Tibial nerve (tissue), 4 donors: ENCODE measurements at regions not wholly inside any gene's neighbourhood (a gene's known extent, or its start where the extent isn't known, plus 50 kb on each side); places are given as distances from the start of the nearest gene placed in this dataset.

Experiments
- EP300 ChIP-seq, 2 donors: sonication (generic); formaldehyde crosslinking; IDR thresholded peaks; one replicate each; pipeline ENCODE4 v1.6.1; 2017; ENCODE audit warnings: antibody characterized with exemption in 2 of 2, mild to moderate bottlenecking in 1 of 2
- POLR2A ChIP-seq, 2 donors: fragments of 450-650 bp; IDR thresholded peaks; one replicate each; pipeline ENCODE4 v1.6.1; 2017; ENCODE audit warnings: antibody characterized with exemption in 2 of 2, mild to moderate bottlenecking in 2 of 2, moderate library complexity in 2 of 2
- TF ChIP-seq, protein P1 (sequence below), 5 experiments: fragments of 200-600 bp in 3 of 5; fragments of 450-650 bp in 2 of 5; sonication (generic) in 3 of 5; IDR thresholded peaks; one replicate each; pipeline ENCODE4 v1.5.1; 2016 to 2019; ENCODE audit warnings: antibody characterized with exemption in 5 of 5, mild to moderate bottlenecking in 3 of 5, moderate library complexity in 2 of 5

DNA sequence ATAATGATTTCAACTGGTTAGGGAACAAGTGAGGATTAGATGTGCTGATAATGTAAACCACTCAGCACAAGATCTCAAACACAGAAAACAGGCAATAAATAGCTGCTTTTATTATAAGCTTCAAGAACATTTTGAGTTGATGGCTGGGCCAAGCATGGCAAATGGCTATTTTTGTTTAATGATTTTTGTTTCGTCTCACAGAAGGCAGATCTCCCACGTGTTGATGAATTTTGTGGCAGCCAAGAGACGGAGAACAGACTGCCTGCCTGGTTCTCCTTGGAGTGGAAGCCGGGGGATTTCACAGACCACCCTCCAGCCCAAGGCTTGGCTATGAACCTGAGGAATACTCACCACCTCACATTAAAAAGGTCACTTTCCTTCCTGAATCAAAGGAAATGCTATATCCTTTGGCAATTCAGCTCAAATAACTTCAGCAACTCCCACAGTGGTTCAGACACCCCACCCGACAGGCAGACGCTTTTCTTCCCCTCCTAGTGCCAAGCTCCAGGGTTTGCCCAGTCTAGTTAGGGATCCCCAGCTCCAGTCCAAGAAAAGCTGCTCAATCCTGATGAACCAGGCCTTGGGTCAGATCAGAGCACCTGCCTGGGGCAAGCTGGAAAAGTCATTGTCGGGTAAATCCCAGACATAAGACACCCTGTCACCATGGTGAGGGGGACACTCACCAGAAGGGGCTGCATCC lies 593.5 kb downstream of the TOX3 start:
- TF ChIP-seq POLR2A (IDR thresholded peaks at IDR 0.05) (no peak), EP300 (IDR thresholded peaks at IDR 0.05) (no peak)
- TF ChIP-seq, protein P1, sequence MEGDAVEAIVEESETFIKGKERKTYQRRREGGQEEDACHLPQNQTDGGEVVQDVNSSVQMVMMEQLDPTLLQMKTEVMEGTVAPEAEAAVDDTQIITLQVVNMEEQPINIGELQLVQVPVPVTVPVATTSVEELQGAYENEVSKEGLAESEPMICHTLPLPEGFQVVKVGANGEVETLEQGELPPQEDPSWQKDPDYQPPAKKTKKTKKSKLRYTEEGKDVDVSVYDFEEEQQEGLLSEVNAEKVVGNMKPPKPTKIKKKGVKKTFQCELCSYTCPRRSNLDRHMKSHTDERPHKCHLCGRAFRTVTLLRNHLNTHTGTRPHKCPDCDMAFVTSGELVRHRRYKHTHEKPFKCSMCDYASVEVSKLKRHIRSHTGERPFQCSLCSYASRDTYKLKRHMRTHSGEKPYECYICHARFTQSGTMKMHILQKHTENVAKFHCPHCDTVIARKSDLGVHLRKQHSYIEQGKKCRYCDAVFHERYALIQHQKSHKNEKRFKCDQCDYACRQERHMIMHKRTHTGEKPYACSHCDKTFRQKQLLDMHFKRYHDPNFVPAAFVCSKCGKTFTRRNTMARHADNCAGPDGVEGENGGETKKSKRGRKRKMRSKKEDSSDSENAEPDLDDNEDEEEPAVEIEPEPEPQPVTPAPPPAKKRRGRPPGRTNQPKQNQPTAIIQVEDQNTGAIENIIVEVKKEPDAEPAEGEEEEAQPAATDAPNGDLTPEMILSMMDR (IDR thresholded peaks at IDR 0.05) = no peak
